ENCODE measurements at regions not wholly inside any gene's neighbourhood (a gene's known extent, or its start where the extent isn't known, plus 50 kb on each side); places are given as distances from the start of the nearest gene placed in this dataset.
A peak's percentile ranks its signal among the peaks of the same experiment; 100 is the strongest.
"Not testable (repeated sequence)": the region's sequence is repeated elsewhere in the genome, so short reads cannot be mapped to it uniquely, and the experiment has no call there.

GRCh38 chr7:119572132-119572531 is 700.8 kb upstream of the KCND2 start:
- DNase-seq (ENCODE audit: low read depth): no peak

GRCh38 chr7:119572541-119572940 is 700.4 kb upstream of the KCND2 start:
- DNase-seq (ENCODE audit: low read depth): no peak

- DNase-seq (ENCODE audit: low read depth): no peak
Measured at GRCh38 chr7:119578116-119578515, 694.9 kb upstream of the KCND2 start.

GRCh38 chr7:119594956-119595355 is 678.0 kb upstream of the KCND2 start:
- no peak for DNase-seq (ENCODE audit: low read depth)

- DNase-seq (ENCODE audit: low read depth): no peak
Measured at GRCh38 chr7:119596651-119597050, 676.3 kb upstream of the KCND2 start.

GRCh38 chr7:119606297-119606696 is 666.7 kb upstream of the KCND2 start:
- DNase-seq (ENCODE audit: low read depth): no peak

- no peak for DNase-seq (ENCODE audit: low read depth)
Measured at GRCh38 chr7:119620769-119621168, 652.2 kb upstream of the KCND2 start.

GRCh38 chr7:119623427-119623826 is 649.5 kb upstream of the KCND2 start:
- DNase-seq (ENCODE audit: low read depth): no peak

- DNase-seq (ENCODE audit: low read depth): no peak
Measured at GRCh38 chr7:119630406-119630969, 642.5 kb upstream of the KCND2 start.

- not testable (repeated sequence) for DNase-seq (ENCODE audit: low read depth)
Measured at GRCh38 chr7:119633812-119634211, 639.2 kb upstream of the KCND2 start.

- DNase-seq (ENCODE audit: low read depth): no peak
Measured at GRCh38 chr7:119640326-119640725, 632.6 kb upstream of the KCND2 start.

GRCh38 chr7:119640861-119641260 is 632.1 kb upstream of the KCND2 start:
- DNase-seq (ENCODE audit: low read depth): no peak

- no peak for DNase-seq (ENCODE audit: low read depth)
Measured at GRCh38 chr7:119643558-119643957, 629.4 kb upstream of the KCND2 start.

- no peak for DNase-seq (ENCODE audit: low read depth)
Measured at GRCh38 chr7:119647286-119647685, 625.7 kb upstream of the KCND2 start.

GRCh38 chr7:119648752-119649151 is 624.2 kb upstream of the KCND2 start:
- not testable (repeated sequence) for DNase-seq (ENCODE audit: low read depth)

GRCh38 chr7:119660080-119660479 is 612.9 kb upstream of the KCND2 start:
- no peak for DNase-seq (ENCODE audit: low read depth)

- DNase-seq (ENCODE audit: low read depth): peak; percentile 29
Measured at GRCh38 chr7:119664601-119665000, 608.4 kb upstream of the KCND2 start.

- DNase-seq (ENCODE audit: low read depth): no peak
Measured at GRCh38 chr7:119665796-119666195, 607.2 kb upstream of the KCND2 start.

- DNase-seq (ENCODE audit: low read depth): no peak
Measured at GRCh38 chr7:119681336-119681735, 591.6 kb upstream of the KCND2 start.

GRCh38 chr7:119684763-119685162 is 588.2 kb upstream of the KCND2 start:
- no peak for DNase-seq (ENCODE audit: low read depth)

GRCh38 chr7:119685906-119686305 is 587.1 kb upstream of the KCND2 start:
- no peak for DNase-seq (ENCODE audit: low read depth)

- DNase-seq (ENCODE audit: low read depth): no peak
Measured at GRCh38 chr7:119688831-119689230, 584.1 kb upstream of the KCND2 start.

GRCh38 chr7:119692541-119692940 is 580.4 kb upstream of the KCND2 start:
- DNase-seq (ENCODE audit: low read depth): no peak

GRCh38 chr7:119694506-119694905 is 578.5 kb upstream of the KCND2 start:
- no peak for DNase-seq (ENCODE audit: low read depth)

Data from M059J (cell line).